Epidermal melanocyte (primary cell): ENCODE measurements at regions not wholly inside any gene's neighbourhood (a gene's known extent, or its start where the extent isn't known, plus 50 kb on each side); places are given as distances from the start of the nearest gene placed in this dataset.
A peak's percentile ranks its signal among the peaks of the same experiment; 100 is the strongest.
"Not testable (repeated sequence)": the region's sequence is repeated elsewhere in the genome, so short reads cannot be mapped to it uniquely, and the experiment has no call there.

Experiments
- DNase-seq: peaks from one replicate; pipeline ENCODE4 v3.0.0; 2011; ENCODE audit warnings: low spot score; ENCODE audit not compliant: insufficient read length

GRCh38 chr15:55126111-55126510, 70.6 kb downstream of the RSL24D1 start:
- no peak for DNase-seq

DNA sequence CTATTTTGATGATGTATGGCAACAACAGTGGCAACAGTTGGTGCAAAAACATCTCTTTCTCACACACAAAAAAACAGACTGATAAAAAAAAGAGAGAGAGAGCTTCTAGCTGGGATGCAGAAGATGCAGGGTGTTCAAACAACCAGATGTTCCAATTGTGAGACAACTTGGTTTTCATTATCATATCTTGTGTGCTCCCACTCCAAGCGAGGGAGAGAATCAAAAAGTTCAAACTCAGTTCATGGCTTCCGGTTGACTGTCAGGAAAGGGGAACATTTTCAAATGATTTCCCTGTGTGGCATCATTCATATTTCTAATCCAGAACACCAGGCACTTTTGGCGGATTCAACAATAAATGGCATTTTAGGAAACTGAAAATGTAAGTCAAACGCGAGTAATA, 72.1 kb downstream of the RSL24D1 start:
- DNase-seq, result no peak

- no peak for DNase-seq
Measured at GRCh38 chr15:55118344-55118870, 78.3 kb downstream of the RSL24D1 start.

- DNase-seq, result no peak
Measured at GRCh38 chr15:55116636-55117035, 80.1 kb downstream of the RSL24D1 start.

DNA sequence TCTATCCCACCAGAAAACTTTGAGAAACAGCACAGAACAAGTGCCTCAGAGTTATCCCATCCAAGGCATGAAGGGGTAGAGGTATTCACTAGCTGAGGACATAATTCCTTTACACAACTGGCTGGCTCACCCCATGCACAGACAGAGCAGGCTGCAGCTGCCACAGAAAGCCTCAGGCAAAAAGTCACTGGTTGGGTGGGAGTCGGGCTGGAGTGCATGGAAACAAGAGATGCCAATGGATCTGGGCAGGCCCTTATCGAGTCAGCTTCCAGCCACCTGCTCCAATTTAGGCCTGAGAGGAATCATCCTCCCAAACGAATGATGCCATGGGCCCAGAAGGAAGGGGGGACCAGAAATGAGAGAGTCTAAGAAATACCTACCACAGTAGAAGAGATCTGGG, 83.0 kb downstream of the RSL24D1 start:
- no peak for DNase-seq

GRCh38 chr15:55112706-55113105, 84.0 kb downstream of the RSL24D1 start:
- no peak for DNase-seq

DNA sequence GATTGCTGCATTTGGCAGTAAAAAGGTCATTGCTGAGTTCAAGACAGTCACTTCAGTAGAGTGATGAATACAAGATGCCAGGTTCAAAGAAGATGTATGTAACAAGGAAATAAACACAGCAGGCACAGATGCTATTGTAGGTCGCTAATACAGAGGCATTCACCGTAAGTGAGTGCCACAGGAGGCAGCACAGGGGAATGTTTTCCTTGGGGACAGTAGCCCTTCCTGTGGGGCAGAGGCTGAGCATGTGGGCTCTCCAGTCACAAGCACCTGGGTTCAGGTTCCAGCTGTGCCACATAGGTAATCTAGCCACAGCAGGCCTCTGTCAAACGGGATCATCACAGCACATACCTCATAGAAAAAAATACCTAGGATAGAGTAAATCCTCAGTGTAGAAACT, 86.3 kb downstream of the RSL24D1 start:
- no peak for DNase-seq

DNA sequence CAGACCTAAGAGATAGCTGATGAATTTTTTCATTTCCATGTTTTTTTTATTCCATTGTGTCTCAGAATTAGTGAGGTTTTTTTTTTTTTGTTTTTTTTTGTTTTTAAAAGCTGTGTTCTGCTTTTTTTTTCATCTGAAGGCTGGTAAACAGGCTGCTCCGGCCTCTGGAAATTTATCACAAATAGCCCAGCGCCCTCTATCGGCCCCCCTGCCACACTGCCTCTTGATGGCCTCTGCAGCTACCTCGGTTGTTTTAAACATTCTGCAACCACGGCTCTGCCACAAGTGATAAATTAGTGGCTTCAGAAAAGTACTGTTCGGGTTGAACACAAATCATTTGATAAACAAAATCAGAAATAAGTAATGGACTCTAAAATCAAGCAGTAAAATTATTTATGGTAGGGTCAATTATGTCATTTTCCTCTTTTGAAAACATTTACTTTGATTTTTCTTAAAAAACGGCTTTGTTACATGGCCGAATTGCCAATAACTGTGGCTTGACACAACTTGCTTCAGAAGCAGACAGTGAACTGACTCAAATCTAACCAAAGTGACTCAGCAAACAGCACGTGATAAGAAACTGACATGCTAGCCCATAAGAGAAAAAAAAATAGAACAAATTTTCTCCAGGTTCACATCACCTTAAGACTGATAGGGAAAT, 87.8 kb downstream of the RSL24D1 start:
- peak; percentile 28 for DNase-seq

- no peak for DNase-seq
Measured at GRCh38 chr15:55108448-55108847, 88.3 kb downstream of the RSL24D1 start.

GRCh38 chr15:55106155-55106554, 90.6 kb downstream of the RSL24D1 start:
- DNase-seq, result no peak

GRCh38 chr15:55094136-55094535, 102.6 kb downstream of the RSL24D1 start:
- DNase-seq, result no peak

DNA sequence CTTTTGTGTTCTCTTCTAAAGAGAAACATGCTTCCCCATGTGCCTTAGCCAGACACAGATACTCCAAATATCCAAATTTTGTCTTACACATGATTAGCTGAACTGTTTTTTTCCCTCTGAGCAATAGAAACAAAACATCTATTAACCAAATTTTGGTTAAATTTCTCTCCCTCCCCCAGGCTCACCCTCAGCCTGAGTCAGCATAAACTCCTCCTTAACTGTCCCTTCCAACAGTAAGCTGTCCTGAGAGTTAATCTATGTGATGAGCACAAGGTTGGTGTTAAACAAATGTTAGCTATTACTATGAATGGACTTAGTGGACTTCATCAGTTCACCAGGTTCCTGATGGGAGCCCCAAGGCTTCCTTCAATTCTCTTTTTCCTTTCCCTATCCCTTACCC, 108.5 kb downstream of the RSL24D1 start:
- no peak for DNase-seq

GRCh38 chr15:55084673-55085072, 112.1 kb downstream of the RSL24D1 start:
- no peak for DNase-seq

DNA sequence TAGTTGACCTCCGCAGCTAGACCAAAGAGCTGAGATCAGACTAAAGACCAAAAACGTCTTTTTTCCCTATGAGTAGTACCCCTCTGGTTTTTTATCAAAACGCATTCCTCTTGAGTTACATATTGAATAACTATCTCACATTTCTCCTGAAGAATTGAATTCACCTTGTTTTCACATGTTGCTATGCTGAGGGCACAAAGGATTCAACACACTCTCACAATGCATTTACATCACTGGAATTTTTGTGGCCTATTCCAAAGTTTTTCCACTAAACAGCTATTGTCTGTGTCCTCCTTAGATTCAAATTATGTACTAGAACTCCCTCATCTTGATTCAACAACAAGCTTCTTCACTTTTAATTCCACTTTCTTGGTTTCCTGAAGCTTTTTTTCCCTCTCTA, 112.5 kb downstream of the RSL24D1 start:
- no peak for DNase-seq

GRCh38 chr15:55077052-55077451, 119.7 kb downstream of the RSL24D1 start:
- DNase-seq, result not testable (repeated sequence)

GRCh38 chr15:55074431-55074830, 122.3 kb downstream of the RSL24D1 start:
- no peak for DNase-seq

- not testable (repeated sequence) for DNase-seq
Measured at GRCh38 chr15:55063970-55064369, 132.8 kb downstream of the RSL24D1 start.

DNA sequence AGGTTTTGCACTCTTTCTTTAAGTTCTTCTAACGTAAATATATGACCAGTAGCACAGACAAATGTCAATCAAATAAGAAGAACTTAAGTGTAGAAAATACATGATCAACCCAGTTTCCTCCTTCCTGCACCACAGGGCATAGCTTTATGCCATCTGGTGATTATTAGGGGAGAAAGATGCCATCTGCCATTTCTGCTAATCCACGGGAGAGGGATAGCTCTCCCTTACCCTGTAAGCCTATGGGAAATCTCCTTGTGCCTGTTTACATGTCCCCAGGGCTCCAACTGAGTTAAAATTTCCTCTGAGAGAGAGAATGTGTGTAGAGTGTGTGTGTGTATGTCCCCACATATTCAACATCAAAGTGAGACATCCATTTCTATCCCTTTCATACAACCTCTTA, 135.9 kb downstream of the RSL24D1 start:
- DNase-seq, result no peak

DNA sequence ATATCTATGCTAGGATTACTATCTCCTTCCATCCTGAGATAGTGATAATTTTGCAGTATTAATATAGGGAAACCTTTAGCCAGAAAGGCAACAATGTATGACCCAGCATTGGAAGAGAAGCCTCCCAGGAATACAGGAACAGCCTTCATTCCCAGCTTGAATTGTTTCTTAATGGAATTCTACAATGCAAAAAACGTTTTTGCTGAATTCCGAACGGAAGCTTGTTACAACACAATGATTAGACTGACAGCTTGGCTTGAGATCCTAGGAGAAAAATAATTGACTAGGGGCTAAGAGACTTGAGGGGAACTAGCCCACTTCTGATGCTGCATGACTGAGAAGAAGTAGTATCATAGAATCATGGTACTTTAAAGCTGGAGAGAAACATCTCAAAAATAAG, 140.2 kb downstream of the RSL24D1 start:
- no peak for DNase-seq

DNA sequence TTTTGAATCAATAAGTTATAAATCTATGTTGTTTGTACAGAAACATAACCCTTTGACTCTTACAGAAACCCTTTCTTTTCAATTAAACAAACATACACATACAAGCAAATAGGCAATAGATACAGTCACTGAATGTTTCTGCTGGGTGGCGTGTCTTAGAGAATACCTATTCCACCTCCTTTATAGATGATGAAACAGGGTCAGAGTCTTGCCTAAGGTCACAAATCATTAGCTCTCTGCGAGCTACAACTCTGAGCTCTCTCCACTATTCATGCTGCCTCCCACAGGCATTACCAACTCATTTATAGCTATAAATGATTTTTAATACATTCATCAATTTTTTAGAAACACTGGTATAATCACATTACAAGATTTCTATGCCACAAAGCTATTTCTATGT, 152.6 kb downstream of the RSL24D1 start:
- no peak for DNase-seq

DNA sequence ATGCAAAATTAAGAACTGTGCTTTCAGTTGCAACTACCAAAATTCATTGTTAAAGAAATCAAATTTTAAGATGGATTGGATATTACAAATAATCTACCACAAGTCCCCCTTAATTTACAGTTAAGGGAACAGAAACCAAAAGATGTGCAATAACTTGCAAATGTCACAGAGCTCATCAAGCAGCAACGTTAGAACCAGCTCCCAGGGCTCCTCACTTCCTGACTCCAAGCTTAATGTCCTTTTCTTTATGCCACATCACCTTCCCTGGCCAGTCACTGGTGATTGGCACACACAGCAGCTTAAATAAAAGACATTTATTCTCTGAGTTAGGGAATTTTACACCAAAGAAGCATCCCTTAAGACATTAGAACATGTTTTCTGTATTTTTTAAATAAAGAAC, 159.7 kb downstream of the RSL24D1 start:
- DNase-seq, result no peak

DNA sequence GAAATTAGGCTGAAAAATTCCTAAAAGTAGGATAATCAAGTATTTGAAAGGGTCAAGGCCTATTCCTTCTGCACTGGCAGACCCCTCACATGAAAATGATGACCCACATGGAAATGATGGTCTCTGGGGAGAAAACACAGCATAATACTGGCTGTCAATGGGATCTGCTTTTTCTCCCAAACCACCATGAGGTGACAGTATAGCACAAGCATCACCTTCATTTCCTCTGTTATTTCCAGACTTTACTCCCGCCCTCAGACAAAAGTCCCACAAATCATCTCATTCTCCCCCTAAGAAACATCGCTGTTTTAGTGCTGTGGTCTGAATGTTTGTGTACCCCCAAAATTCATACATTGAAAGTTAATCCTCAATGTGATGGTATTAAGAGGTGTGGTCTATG, 161.0 kb downstream of the RSL24D1 start:
- DNase-seq, result no peak

DNA sequence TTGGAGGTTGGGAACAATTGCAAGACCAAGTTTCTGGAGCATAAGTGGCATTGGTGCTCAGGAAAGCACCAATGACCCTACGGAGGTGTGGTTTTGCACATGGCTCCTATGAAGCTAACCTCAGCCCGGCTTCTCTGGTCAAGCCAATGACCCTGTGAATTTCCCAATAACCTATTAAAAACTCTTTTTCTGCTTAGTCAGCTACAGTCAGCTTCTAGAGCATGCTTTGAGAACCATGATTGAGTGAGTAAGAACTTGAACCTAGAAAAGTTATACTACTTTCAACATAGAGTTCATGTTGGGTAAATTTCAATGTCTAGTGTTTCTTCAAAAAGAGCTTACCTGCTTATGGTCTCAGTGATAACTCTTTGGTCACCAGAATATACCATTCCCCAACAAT, 163.2 kb downstream of the RSL24D1 start:
- no peak for DNase-seq

GRCh38 chr15:55031727-55032126, 165.0 kb downstream of the RSL24D1 start:
- no peak for DNase-seq
